GM18951 (cell line): ENCODE measurements at regions not wholly inside any gene's neighbourhood (a gene's known extent, or its start where the extent isn't known, plus 50 kb on each side); places are given as distances from the start of the nearest gene placed in this dataset.
"Not testable (repeated sequence)": the region's sequence is repeated elsewhere in the genome, so short reads cannot be mapped to it uniquely, and the experiment has no call there.

Experiments
- POLR2A ChIP-seq: IDR thresholded peaks from 4 replicates; pipeline ENCODE4 v1.6.1; 2011; ENCODE audit warnings: mild to moderate bottlenecking; ENCODE audit not compliant: insufficient read length, insufficient read depth; ENCODE audit errors: extremely low read depth
- in situ Hi-C: fragments of 300-500 bp; cut with MboI; formaldehyde crosslinking; loops from one replicate; pipeline ENCODE4 v1.12.0; 2022; ENCODE audit warnings: low sequenced_read_pairs, mixed read lengths, inconsistent platforms; ENCODE audit not compliant: unreplicated experiment

DNA sequence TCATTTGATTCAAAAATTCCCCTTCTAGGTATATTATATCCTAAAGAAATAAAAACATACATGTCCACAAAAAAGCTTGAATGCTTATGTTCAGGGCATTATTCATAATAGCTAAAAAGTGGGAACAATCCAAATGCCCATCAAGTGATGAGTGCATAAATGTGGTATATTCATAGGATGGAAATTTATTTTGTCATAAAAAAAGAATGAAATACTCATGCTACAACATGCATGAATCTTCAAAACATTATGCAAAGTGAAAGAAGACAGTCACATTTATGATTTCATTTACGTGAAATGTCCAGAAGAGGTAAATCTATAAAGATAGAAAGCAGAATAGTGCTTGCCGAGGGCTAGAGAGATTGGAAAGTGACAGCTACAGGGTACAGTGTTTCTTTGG lies 83.6 kb upstream of the SLC25A36 start:
- TF ChIP-seq POLR2A = no peak
- in situ Hi-C loops = loop anchor here (25.0 kb wide), 1 partner anchor 746 kb away; no protein-coding TSS in a partner anchor

- in situ Hi-C loops = loop anchor here (25.0 kb wide), 1 partner anchor 747 kb away; no protein-coding TSS in a partner anchor
Observed at GRCh38 chr3:140859592-140860336, 81.9 kb upstream of the SLC25A36 start.

GRCh38 chr3:140863580-140864009 lies 78.0 kb upstream of the SLC25A36 start:
- no peak for TF ChIP-seq POLR2A
- in situ Hi-C loops = loop anchor here (25.0 kb wide), 1 partner anchor 751 kb away; no protein-coding TSS in a partner anchor

More at GRCh38 chr3:140859592-140860336, 81.9 kb upstream of the SLC25A36 start:
- no peak for TF ChIP-seq POLR2A

DNA sequence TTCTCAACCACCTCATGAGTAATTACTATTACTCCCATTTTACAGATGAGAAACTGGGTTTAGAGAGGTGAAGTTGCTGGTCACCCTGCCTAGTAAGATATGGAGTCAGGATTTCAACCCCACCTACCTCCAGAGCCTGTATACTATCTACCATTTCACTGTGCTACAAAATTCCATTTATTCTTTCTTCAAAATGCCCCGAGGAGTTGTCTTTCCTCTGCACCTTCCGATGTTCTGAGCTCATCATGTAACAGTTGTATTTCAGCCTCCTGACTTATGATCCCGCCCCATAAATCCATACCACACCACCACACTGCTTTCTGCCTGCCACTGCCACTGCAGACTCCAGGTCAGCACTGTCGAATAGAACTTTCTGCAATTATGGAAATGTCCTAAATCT lies 71.3 kb upstream of the SLC25A36 start:
- TF ChIP-seq POLR2A = no peak
- in situ Hi-C loops = loop anchor here (25.0 kb wide), 1 partner anchor 758 kb away; no protein-coding TSS in a partner anchor

DNA sequence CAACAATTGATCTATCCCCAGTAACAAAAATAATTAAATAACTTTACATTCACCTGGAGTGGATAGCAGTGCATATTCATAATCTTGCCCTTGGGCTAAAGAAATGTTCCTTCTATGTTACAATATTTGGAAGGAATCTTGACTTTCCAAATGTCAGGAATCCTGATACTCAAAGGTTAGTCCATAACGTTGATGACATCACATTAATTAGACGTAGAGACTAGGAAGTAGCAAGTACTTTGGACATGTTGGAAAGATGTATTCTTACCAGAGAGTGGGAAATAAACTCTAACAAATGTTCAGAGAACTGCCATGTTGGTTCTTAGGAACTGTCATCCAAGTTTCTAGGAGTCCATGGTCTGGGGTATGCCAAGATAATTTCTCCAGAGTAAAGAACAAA lies 70.6 kb upstream of the SLC25A36 start:
- TF ChIP-seq POLR2A = no peak
- in situ Hi-C loops = loop anchor here (25.0 kb wide), 1 partner anchor 759 kb away; no protein-coding TSS in a partner anchor

- in situ Hi-C loops = loop anchor here (25.0 kb wide), 1 partner anchor 760 kb away; no protein-coding TSS in a partner anchor
Observed at GRCh38 chr3:140872165-140872564, 69.5 kb upstream of the SLC25A36 start.

GRCh38 chr3:140883428-140884040 lies 58.1 kb upstream of the SLC25A36 start:
- in situ Hi-C loops = no loop called here
- TF ChIP-seq POLR2A = no peak

DNA sequence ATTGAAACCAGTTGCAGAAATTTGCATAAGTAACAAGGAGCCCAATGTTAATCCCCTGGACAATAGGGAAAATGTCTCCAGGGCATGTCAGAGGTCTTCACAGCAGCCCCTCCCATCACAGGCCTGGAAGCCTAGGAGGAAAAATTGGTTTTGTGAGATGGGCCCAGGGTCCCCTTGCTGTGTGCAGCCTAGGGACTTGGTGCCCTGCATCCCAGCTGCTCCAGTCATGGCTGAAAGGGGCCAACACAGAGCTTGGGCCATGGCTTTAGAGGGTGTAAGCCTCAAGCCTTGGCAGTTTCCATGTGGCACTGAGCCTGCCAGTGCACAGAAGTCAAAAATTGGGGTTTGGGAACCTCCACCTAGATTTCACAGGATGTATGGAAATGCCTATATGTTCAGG lies 55.9 kb upstream of the SLC25A36 start:
- in situ Hi-C loops = not testable (repeated sequence)
